Endometrium (tissue), 2 donors: ENCODE measurements at regions not wholly inside any gene's neighbourhood (a gene's known extent, or its start where the extent isn't known, plus 50 kb on each side); places are given as distances from the start of the nearest gene placed in this dataset.
"Not testable (repeated sequence)": the region's sequence is repeated elsewhere in the genome, so short reads cannot be mapped to it uniquely, and the experiment has no call there.

Experiments used
- FAIRE-seq: peaks from 2 replicates; lab custom pipeline; 2012; peaks lifted over from hg19 to GRCh38; lab: Jason Lieb, UNC
- donor health status: control.
- donor health status: control.

DNA sequence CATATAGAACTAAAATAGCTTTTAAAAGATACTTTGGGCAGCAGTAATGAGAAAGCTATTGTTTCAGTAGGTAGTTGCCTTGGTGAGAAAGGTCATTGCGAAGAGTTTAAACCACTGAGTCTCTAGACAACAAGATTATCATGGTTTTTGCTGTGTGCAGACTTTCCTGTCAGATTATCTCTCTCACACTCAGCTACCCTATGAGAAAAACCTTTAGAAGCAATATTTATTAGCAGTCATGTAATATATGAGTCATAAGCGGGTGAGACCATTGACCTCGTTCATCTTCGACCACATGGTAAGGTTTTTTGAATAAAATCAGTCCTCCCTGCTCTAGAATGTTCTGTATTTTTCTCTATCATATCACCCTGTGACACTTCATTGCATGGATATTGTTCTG is 59.9 kb downstream of the GPR65 start:
- no peak for FAIRE-seq

DNA sequence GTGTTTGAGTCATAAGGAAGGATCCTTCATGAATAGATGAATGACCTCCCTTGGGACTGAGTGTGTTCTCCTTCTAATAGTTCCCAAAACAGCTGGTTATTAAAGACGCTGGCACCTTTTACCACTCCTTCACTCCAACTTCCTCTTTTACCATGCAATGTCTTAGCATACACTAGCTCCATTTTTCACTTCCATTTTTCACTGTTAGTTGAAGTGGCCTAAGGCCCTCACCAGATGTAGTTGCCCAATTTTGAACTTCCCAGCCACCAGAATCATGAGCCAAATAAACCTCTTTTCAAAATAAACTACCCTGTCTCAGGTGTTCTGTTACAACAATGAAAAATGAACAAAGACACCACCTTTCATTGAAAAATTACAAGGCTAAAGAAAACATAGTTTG is 64.7 kb downstream of the GPR65 start:
- no peak for FAIRE-seq

DNA sequence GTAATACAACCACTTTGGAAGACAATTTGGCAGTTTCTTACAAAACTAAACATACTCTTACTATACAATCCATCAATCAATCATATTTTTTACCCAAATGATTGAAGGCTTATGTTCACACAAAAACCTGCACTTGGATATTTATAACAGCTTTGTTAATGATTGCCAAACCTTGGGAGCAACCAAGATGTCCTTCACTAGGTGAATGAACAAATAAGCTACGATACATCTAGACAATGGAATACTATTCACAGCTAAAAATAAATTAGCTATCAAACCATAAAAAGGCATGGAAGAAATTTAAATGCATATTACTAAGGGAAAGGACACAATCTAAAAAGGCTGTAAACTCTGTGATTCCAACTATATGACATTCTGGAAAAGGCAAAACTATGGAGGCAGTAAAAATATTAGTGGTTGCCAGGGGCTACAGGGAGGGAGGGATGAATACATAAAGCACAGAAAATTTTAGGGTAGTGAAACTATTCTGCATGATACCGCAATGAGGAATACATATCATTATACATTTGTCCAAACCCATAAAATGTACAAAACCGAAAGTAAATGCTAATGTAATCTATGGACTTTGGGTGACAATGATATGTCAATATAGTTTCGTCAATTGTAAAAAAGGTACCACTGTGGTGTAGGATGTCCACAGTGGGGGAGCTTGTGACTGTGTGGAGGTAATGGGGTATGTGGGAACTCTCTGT is 70.5 kb downstream of the GPR65 start:
- no peak for FAIRE-seq

DNA sequence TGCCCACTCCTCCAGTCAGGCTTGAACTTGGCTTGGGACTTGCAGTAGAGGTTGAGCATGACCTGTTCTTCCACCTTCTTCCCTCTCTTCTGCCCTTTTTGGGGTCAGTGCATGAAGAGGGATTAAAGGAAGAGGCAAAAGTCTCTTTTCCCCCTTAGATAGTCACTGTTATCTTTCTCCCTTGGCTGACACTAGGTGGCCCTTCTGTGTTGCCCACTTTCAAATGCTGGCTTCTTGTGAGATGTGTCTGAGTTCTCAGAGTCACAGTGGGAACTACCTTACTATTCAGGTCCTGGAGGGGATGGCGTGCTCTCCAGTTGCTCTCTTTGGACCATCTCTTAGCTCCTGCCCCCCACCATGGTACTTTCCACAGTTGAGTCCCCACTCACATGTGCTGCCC is 73.6 kb downstream of the GPR65 start:
- FAIRE-seq = no peak

DNA sequence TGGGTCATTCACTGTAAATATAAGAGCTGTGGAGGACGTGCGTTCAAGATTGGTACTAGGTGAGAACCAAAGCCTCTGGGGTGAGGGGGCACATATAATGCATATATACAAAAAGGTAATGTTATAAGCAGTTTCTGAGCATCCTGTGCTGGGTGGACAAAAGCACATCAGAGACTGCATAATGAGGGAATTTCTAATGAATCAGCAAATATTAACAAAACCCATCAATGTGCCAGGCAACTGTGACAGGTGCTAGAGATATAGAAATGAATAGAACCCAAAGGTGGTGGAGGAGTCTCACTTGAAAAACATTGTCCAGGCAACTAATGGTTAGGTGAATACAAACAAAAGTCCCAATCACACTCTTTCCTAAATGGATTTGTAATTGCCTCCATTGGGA is 74.7 kb downstream of the GPR65 start:
- FAIRE-seq = no peak

DNA sequence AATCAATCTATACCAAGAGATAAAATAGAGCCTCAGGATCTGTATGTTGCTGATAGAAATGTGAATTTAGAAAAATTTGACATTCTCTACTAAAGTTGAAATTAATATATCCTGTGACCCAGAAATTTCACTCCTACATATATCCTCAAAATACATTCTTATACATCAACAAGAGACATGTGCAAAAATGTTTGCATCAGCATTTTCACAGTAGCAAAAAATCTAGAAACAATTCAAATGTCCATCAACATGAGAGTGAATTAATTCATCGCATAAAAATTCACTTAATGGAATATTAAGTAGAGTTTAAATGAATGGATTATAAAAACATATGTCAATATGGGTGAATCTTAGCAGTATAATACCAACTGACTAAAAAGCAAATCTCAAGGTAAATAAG is 80.8 kb downstream of the GPR65 start:
- FAIRE-seq = no peak

DNA sequence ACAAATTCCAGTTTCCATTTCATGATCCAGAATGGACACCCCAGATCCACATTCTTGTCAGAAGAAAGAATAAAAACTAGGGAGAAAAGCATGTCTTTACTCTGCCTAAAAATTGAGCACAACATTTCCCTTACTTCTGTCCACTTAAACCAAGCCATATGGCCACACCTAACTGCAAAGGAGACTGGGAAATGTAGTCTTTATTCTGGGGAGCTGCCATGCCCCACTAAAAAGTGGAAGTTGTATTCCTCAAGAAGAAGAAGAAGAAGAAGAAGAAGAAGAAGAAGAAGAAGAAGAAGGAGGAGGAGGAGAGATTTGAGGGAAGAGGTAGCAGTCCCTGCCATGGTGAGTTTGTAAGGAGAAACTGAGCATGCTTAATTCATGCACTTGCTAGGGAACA is 84.5 kb downstream of the GPR65 start:
- FAIRE-seq = no peak

DNA sequence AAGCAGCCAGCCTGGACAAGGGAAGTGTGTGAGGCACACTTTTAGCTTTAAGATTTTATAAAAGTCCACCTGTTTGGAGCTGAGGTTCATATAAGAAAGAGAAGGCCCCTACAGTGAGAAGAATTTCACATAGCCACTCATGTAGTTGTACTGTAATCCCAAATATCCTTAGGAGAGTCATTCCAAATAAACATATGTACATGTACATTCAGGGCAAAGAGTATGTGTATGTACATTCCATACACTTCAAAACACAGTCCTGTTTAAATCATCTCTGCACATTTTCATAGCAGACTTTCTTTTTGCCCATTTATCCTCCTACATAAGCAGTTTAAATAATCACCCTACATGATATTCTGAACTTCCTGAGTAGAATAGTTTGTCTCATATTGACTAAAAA is 87.6 kb downstream of the GPR65 start:
- FAIRE-seq = no peak

DNA sequence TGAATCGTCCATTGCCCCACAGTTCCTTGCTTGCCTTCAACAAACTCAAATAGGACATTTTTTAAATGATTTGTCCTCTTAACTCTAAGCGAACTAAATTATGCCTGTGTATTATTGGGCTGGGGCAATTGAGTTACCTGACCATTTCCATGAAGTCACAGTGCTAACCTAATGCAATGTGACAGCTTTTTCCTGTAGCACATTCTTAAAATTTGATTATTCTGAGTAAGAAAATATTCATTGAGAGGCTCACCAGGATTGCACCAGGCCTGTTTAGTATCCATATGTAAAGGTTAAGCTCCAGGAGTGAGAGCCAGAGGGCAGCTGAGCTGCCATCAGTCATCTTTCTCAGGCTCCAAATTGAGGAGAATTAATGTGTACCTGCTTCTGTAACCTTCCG is 90.9 kb downstream of the GPR65 start:
- FAIRE-seq = no peak

DNA sequence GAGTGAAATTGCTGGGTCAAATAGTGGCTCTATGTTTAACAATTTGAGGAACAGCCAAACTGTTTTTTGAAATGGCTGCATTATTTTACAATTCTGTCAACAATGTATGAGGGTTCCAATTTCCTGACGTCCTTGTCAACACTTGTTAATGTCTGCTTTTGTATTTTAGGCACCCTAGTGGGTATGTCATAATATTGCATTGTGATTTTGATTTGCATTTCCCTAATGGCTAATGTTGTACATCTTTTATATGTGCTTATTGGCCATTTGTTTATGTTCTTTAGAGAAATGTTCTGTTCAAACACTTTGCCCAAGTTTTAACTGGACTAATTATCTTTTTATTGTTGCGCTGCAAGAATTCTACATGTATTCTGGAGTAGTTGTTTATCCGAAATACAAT is 93.2 kb downstream of the GPR65 start:
- FAIRE-seq = no peak

DNA sequence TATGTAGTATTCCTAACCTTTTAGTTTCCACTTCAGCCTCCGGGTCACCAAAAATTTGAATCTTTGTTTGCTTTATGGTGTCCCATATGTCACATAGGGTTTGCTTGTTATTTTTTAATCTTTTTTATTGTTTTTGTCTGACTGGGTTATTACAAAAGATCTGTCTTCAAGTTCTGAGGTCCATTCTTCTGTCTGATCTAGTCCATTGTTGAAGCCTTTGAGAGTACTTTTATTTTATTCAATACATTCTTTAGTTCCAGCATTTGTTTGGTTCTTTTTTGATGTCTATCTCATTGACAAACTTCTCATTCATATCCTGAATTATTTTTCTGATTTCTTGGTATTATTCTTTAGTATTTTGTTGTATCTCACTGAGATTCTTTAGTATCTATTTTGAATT is 99.8 kb downstream of the GPR65 start:
- FAIRE-seq = no peak

DNA sequence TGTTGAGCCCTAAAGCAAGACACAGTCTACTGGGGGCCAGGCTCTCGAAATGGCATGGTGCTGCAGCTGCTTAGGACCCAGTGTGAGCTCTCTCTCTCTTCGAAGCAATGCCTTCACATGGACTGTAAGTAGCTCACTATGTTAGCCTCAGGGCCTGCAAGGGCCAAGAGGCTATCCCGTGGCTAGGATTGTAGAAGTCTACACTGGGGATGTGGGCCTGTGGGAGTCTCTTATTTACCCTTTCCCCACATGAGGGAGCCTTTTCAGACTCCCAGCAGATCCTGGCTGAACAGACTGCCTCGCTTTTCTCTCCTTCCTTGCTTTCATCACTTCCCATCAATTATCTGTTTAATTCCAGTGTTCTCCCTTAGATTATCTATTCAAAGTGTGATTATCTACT is 101.4 kb downstream of the GPR65 start:
- FAIRE-seq = no peak

DNA sequence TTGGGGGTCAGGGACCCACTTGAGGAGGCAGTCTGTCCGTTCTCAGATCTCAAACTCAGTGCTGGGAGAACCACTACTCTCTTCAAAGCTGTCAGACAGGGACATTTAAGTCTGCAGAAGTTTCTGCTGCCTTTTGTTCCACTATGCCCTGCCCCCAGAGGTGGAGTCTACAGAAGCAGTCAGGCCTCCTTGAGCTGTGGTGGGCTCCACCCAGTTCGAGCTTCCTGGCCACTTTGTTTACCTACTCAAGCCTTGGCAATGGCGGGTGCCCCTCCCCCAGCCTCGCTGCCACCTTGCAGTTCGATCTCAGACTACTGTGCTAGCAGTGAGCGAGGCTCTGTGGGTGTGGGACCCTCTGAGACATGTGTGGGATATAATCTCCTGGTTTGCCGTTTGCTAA is 122.7 kb downstream of the GPR65 start:
- FAIRE-seq = not testable (repeated sequence)

DNA sequence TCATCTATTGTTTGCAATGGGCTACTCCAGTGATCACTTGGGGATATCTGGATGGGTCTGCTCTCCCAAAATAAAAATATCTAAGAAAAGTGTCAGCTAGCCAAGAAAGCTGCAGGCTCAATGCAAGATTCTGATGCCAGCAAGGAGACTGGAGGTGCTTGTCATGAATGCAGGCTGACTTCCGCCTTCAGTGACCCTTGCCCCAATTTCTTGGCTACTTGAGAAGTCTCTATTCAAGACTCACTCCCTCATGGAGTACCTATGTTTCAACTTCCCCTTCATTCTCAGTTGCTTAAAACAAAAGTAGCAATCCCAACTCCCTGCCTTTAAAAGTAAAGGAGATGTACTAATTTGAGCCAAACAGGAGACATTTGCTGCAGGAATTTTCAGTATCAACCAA is 123.9 kb downstream of the GPR65 start:
- no peak for FAIRE-seq

DNA sequence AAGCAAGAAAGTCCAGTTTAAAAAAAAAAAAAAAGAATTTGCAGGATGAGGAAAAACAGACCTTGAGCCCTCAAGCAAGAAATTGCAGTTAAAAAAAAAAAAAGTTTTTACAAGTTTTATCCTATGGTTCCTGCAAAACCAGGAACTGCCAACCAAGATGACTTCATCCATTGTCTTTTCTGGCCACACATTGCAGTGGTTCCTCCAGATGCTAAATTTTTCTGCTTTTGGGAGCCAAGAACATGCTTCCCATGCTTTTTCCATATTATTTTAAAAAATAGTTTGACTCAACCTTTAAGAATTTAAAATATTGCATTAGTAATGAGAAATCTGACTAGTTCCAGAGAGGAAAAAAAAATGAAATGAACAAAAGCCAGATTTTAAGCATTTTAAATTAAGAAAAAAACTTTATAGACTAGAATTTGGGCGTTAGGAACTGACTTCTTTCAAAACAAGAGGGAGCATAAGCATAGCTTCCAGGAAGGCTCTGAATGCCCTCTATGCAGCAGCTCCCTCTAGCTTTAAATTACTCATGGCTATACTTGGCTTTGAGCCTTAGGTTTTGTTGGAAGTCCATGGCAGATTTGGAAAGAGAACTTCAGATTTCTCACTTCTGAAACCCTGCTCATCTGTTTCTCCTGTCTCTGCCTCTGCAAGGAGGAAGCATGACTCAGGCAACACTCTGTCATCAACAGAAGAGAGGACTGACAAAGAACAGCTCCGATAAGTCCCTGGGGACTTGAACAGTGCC is 124.5 kb downstream of the GPR65 start:
- peak; percentile 72 for FAIRE-seq

DNA sequence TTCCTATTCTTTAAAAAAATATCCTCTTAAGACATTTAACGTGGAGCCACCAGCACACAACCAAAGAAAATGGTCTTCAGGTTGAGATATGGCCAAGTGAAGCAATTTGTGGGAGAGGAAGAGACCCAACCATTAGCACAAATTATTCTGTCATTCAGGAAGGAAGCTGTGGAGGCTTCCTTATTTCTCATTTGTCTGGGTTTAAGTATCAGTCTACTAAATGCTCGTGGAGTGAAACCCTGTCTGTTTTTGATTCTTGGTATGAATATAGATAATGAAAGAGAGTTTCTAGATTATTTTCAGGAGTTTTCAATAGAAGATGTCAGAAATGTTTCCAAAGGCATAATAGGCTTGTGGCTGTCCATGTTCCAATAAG is 125.1 kb downstream of the GPR65 start:
- FAIRE-seq = no peak
